HepG2 (cell line): ENCODE measurements at regions not wholly inside any gene's neighbourhood (a gene's known extent, or its start where the extent isn't known, plus 50 kb on each side); places are given as distances from the start of the nearest gene placed in this dataset.

Source experiments
- ATAC-seq: fragments of 200-7000 bp; cut with Tn5 transposase; 3 replicates; pipeline ENCODE4 v1.9.1; 2020; ENCODE audit warnings: mild to moderate bottlenecking, moderate library complexity
- BruUV-seq: library from RNA; stranded (reverse); fragments of 400-500 nt; replicated peaks from 2 replicates; lab custom pipeline; 2021; lab: Mats Ljungman, UMichigan
- CTCF ChIA-PET: fragments of 300-600 bp; formaldehyde crosslinking; extraction: SDS; loops from one replicate; lab custom pipeline; 2021; ENCODE audit warnings: low total read pairs, inconsistent platforms, low intra/inter-chr PET ratio; lab: Yijun Ruan, JAX
- POLR2A ChIA-PET: fragments of 350-600 bp; sonication (Branson Sonifier 250); formaldehyde crosslinking; loops from one replicate; lab custom pipeline; 2020; ENCODE audit warnings: antibody characterized with exemption, inconsistent platforms; lab: Yijun Ruan, JAX
- DNase-seq: peaks from one replicate; pipeline ENCODE4 v3.0.0-alpha.2; 2015; ENCODE audit warnings: low spot score
- FAIRE-seq: peaks from 3 replicates; lab custom pipeline; 2011; peaks lifted over from hg19 to GRCh38; lab: Jason Lieb, UNC
- H2AFZ ChIP-seq: one replicate; pipeline ENCODE4 v1.6.1; 2011; ENCODE audit warnings: low read length, inconsistent platforms
- H3K27ac ChIP-seq: fragments of 300-600 bp; 3 replicates; pipeline ENCODE4 v1.8.0; 2011; ENCODE audit warnings: mixed run types, mild to moderate bottlenecking, mixed read lengths, low read length, inconsistent platforms; ENCODE audit not compliant: insufficient read depth; ENCODE audit errors: extremely low read length
- H3K27me3 ChIP-seq, 2 experiments: fragments of 200-600 bp in 1 of 2; 2 replicates in 1 of 2; 3 replicates in 1 of 2; pipeline versions ENCODE4 v1.6.0 to v1.8.0; 2011; ENCODE audit warnings: low read length in 2 of 2, mild to moderate bottlenecking in 2 of 2, moderate library complexity in 2 of 2, inconsistent platforms in 1 of 2; ENCODE audit not compliant: insufficient read depth in 2 of 2, control insufficient read depth in 1 of 2
- H3K36me3 ChIP-seq, 2 experiments: fragments of 200-600 bp in 1 of 2; replicated peaks in 1 of 2; 2 replicates in 1 of 2; 3 replicates in 1 of 2; pipeline versions ENCODE4 v1.5.1 to v1.8.0; 2011; ENCODE audit warnings: low read length in 2 of 2, inconsistent platforms in 1 of 2; ENCODE audit not compliant: insufficient read depth in 2 of 2, control insufficient read depth in 1 of 2
- H3K4me1 ChIP-seq: 2 replicates; pipeline ENCODE4 v1.5.1; 2012; ENCODE audit warnings: low read length, inconsistent platforms; ENCODE audit not compliant: insufficient read depth
- H3K4me2 ChIP-seq: 2 replicates; pipeline ENCODE4 v1.6.0; 2011; ENCODE audit warnings: low read depth, low read length, inconsistent platforms
- H3K4me3 ChIP-seq, 3 experiments: fragments of 200-600 bp in 1 of 3; sonication (generic), shearing (Covaris generic) in 1 of 3; replicated peaks in 1 of 3; 2 replicates each; pipeline ENCODE4 v1.5.1; 2011 to 2016; ENCODE audit warnings: low read length in 3 of 3, inconsistent platforms in 2 of 3, low read depth in 2 of 3, mild to moderate bottlenecking in 2 of 3, control low read depth in 1 of 3, mixed read lengths in 1 of 3; ENCODE audit not compliant: insufficient read depth in 1 of 3
- H3K79me2 ChIP-seq: one replicate; pipeline ENCODE4 v1.6.1; 2011; ENCODE audit warnings: low read length, inconsistent platforms; ENCODE audit not compliant: insufficient read depth
- H3K9ac ChIP-seq: 2 replicates; pipeline ENCODE4 v1.6.0; 2011; ENCODE audit warnings: mild to moderate bottlenecking, low read depth, low read length, inconsistent platforms; ENCODE audit not compliant: insufficient read depth
- H3K9me3 ChIP-seq: 2 replicates; pipeline ENCODE4 v1.5.1; 2012; ENCODE audit warnings: mild to moderate bottlenecking, low read length
- H4K20me1 ChIP-seq: 2 replicates; pipeline ENCODE4 v1.6.0; 2011; ENCODE audit warnings: inconsistent platforms, mild to moderate bottlenecking, low read length, moderate library complexity; ENCODE audit not compliant: insufficient read depth
- ARID3A ChIP-seq: IDR thresholded peaks from 2 replicates; pipeline ENCODE4 v1.6.1; 2012; ENCODE audit warnings: low read depth, low read length, improper control_type of control experiment
- ARNT2 ChIP-seq: sonication (generic); formaldehyde crosslinking; IDR thresholded peaks from 2 replicates; pipeline ENCODE4 v1.8.0; 2022; ENCODE audit warnings: mild to moderate bottlenecking, low read depth, missing genetic modification reagents, moderate library complexity
- ATF3 ChIP-seq: sonication (generic); formaldehyde crosslinking; IDR thresholded peaks from 2 replicates; pipeline ENCODE4 v1.4.0; 2020; ENCODE audit warnings: missing genetic modification reagents
- BCL3 ChIP-seq: sonication (generic); formaldehyde crosslinking; IDR thresholded peaks from 2 replicates; pipeline ENCODE4 v1.5.1; 2020; ENCODE audit warnings: mild to moderate bottlenecking, missing genetic modification reagents, moderate library complexity
- CENPX ChIP-seq: sonication (generic); formaldehyde crosslinking; IDR thresholded peaks from 2 replicates; pipeline ENCODE4 v1.9.0; 2021; ENCODE audit warnings: mild to moderate bottlenecking, missing genetic modification reagents, moderate library complexity
- EP300 ChIP-seq, 3 experiments: sonication (generic) in 1 of 3; formaldehyde crosslinking in 1 of 3; IDR thresholded peaks; 2 replicates each; pipeline versions ENCODE4 v1.5.1 to v1.6.1; 2011 to 2020; ENCODE audit warnings: low read depth in 2 of 3, low read length in 2 of 3, borderline replicate concordance in 1 of 3, improper control_type of control experiment in 1 of 3, mild to moderate bottlenecking in 1 of 3, missing genetic modification reagents in 1 of 3, moderate library complexity in 1 of 3
- MLX ChIP-seq: IDR thresholded peaks from 2 replicates; pipeline ENCODE4 v1.6.1; 2016
- SMYD3 ChIP-seq: sonication (generic); formaldehyde crosslinking; IDR thresholded peaks from 2 replicates; pipeline ENCODE4 v1.8.1; 2023; ENCODE audit warnings: mild to moderate bottlenecking, missing genetic modification reagents
- SOX5 ChIP-seq: IDR thresholded peaks from 2 replicates; pipeline ENCODE4 v1.6.1; 2016; ENCODE audit warnings: borderline replicate concordance
- STAT6 ChIP-seq: sonication (generic); formaldehyde crosslinking; IDR thresholded peaks from 2 replicates; pipeline ENCODE4 v1.4.0; 2020; ENCODE audit warnings: missing genetic modification reagents, mild to moderate bottlenecking, borderline replicate concordance
- TEAD3 ChIP-seq: optimal IDR thresholded peaks from 2 replicates; pipeline ENCODE3; 2016; ENCODE audit warnings: borderline replicate concordance
- ZFP41 ChIP-seq: sonication (generic); formaldehyde crosslinking; IDR thresholded peaks from 2 replicates; pipeline ENCODE4 v1.4.0; 2020; ENCODE audit warnings: mild to moderate bottlenecking, missing genetic modification reagents, borderline replicate concordance
- ZNF441 ChIP-seq: sonication (generic); formaldehyde crosslinking; IDR thresholded peaks from 2 replicates; pipeline ENCODE4 v1.7.0; 2021; ENCODE audit warnings: missing genetic modification reagents, borderline replicate concordance
- WGBS: methylation state at CpG from one replicate; pipeline ENCODE4 v1.1.6; 2017; ENCODE audit warnings: low lambda C conversion rate; 5-methylcytosine and 5-hydroxymethylcytosine counted together
- in situ Hi-C: cut with HindIII; loops from 2 replicates; pipeline ENCODE4 v1.10.0; 2017; ENCODE audit warnings: low pct_unique_long_range_greater_than_20kb; ENCODE audit not compliant: extremely low pct_ligation_motif_present
- intact Hi-C: fragments of 100-400 bp; cut with micrococcal nuclease; formaldehyde crosslinking; loops from one replicate; pipeline ENCODE4 v1.10.0; 2022; ENCODE audit not compliant: unreplicated experiment

- TF ChIP-seq BCL3 (CRISPR knock-in tag) (no peak), MLX (CRISPR knock-in tag) (no peak)
- TF ChIP-seq, all 625 proteins: peak for 0
Measured at GRCh38 chr10:130371666-130372065, 235.5 kb downstream of the GLRX3 start (continued).

- WGBS = no CpG with 5 or more reads among the region's 11 CpGs
- POLR2A ChIA-PET = no interaction called here
- no peak for TF ChIP-seq CENPX (CRISPR knock-in tag)
- no peak for TF ChIP-seq EP300 (IDR thresholded peaks at IDR 0.05; ENCODE audit: low read depth in 2 of 2, low read length in 2 of 2)
- TF ChIP-seq EP300 (CRISPR knock-in tag; IDR thresholded peaks at IDR 0.05; ENCODE audit: borderline replicate concordance) = no peak
- no peak for TF ChIP-seq ZNF441 (CRISPR knock-in tag)
- no peak for TF ChIP-seq ZFP41 (CRISPR knock-in tag)
- TF ChIP-seq ARID3A = no peak
- no peak for TF ChIP-seq SOX5 (CRISPR knock-in tag)
- TF ChIP-seq SMYD3 (CRISPR knock-in tag) = no peak
- TF ChIP-seq STAT6 (CRISPR knock-in tag) = no peak
- TF ChIP-seq ARNT2 = no peak
- TF ChIP-seq ATF3 (CRISPR knock-in tag) = no peak
- TF ChIP-seq TEAD3 (CRISPR knock-in tag) = no peak
- TF ChIP-seq, all 625 proteins: peak for 0
- Histone ChIP-seq H3K4me2 (no peak overlapping the region), H3K27ac (no peak overlapping the region), H2AFZ (no peak overlapping the region), H3K79me2 (no peaks in the 10 kb centered on the region), H3K9me3 (no peaks in the 10 kb centered on the region), H4K20me1 (no peaks in the 10 kb centered on the region), H3K36me3 (no peaks in the 10 kb centered on the region), H3K27me3 (peaks cover 0 to 7% of the 10 kb centered on the region in 2 experiments; a peak in 4 of 5 replicates), H3K4me1 (peaks cover 10% of the 10 kb centered on the region), H3K9ac (no peak overlapping the region), H3K4me3 (no peak overlapping the region)
- DNase-seq = no peak
- in situ Hi-C loops (no loop called here), intact Hi-C loops (no loop called here)
- CTCF ChIA-PET = no interaction called here
- no peak for FAIRE-seq
- BruUV-seq = no TSS peak
- ATAC-seq = no peak
Measured at GRCh38 chr10:130372222-130372621, 236.0 kb downstream of the GLRX3 start.
